Adipocyte (in vitro differentiated cells): ENCODE measurements at regions not wholly inside any gene's neighbourhood (a gene's known extent, or its start where the extent isn't known, plus 50 kb on each side); places are given as distances from the start of the nearest gene placed in this dataset.
A peak's percentile ranks its signal among the peaks of the same experiment; 100 is the strongest.

Source experiments
- DNase-seq: peaks from one replicate; pipeline ENCODE4 v3.0.0-alpha.2; 2015; ENCODE audit warnings: low read depth
- H3K27me3 ChIP-seq: replicated peaks from 2 replicates; pipeline ENCODE4 v1.7.0; 2013; ENCODE audit warnings: mild to moderate bottlenecking, low read length, moderate library complexity; ENCODE audit not compliant: control insufficient read depth, insufficient read depth
- H3K36me3 ChIP-seq: 2 replicates; pipeline ENCODE4 v1.7.0; 2013; ENCODE audit warnings: low read length, mild to moderate bottlenecking, moderate library complexity; ENCODE audit not compliant: control insufficient read depth, insufficient read depth, severe bottlenecking
- H3K4me1 ChIP-seq: 2 replicates; pipeline ENCODE4 v1.7.0; 2013; ENCODE audit warnings: mild to moderate bottlenecking, low read length, moderate library complexity; ENCODE audit not compliant: control insufficient read depth, insufficient read depth
- H3K4me3 ChIP-seq: 2 replicates; pipeline ENCODE4 v1.7.0; 2013; ENCODE audit warnings: mild to moderate bottlenecking, low read length, moderate library complexity
- H3K9ac ChIP-seq: 2 replicates; pipeline ENCODE4 v1.7.0; 2013; ENCODE audit warnings: mild to moderate bottlenecking, low read length, moderate library complexity
- H3K9me3 ChIP-seq: 2 replicates; pipeline ENCODE4 v1.7.0; 2013; ENCODE audit warnings: mild to moderate bottlenecking, low read length, moderate library complexity; ENCODE audit not compliant: control insufficient read depth

- peaks cover 20% of the 10 kb centered on the region for H3K4me1 ChIP-seq
- peak; percentile 38 for DNase-seq
- H3K27me3 ChIP-seq = peaks cover 10% of the 10 kb centered on the region
Observed at GRCh38 chr3:139117136-139117675, 72.5 kb upstream of the PRR23C start.

GRCh38 chr3:139117883-139118760 is 73.4 kb upstream of the PRR23C start:
- H3K9ac ChIP-seq = no peak overlapping the region
- no peak overlapping the region for H3K4me3 ChIP-seq
- no peaks in the 10 kb centered on the region for H3K36me3 ChIP-seq
- H3K27me3 ChIP-seq = peaks cover 4% of the 10 kb centered on the region
- DNase-seq = no peak
- H3K9me3 ChIP-seq = no peaks in the 10 kb centered on the region
- peaks cover 29% of the 10 kb centered on the region for H3K4me1 ChIP-seq

More at GRCh38 chr3:139117136-139117675, 72.5 kb upstream of the PRR23C start:
- Histone ChIP-seq H3K36me3 (no peaks in the 10 kb centered on the region), H3K4me3 (no peak overlapping the region), H3K9ac (no peak overlapping the region), H3K9me3 (no peaks in the 10 kb centered on the region)

- DNase-seq = no peak
- Histone ChIP-seq H3K9me3 (no peaks in the 10 kb centered on the region), H3K27me3 (peaks cover 5% of the 10 kb centered on the region), H3K9ac (no peak overlapping the region), H3K36me3 (no peaks in the 10 kb centered on the region), H3K4me3 (no peak overlapping the region), H3K4me1 (peaks cover 33% of the 10 kb centered on the region)
Observed at GRCh38 chr3:139118835-139119234, 74.1 kb upstream of the PRR23C start.

- Histone ChIP-seq H3K27me3 (peaks cover 10% of the 10 kb centered on the region), H3K4me3 (no peak overlapping the region), H3K9me3 (no peaks in the 10 kb centered on the region), H3K9ac (no peak overlapping the region), H3K4me1 (peaks cover 33% of the 10 kb centered on the region), H3K36me3 (no peaks in the 10 kb centered on the region)
- DNase-seq = no peak
Observed at GRCh38 chr3:139119331-139120025, 74.8 kb upstream of the PRR23C start.

- no peaks in the 10 kb centered on the region for H3K36me3 ChIP-seq
- no peak overlapping the region for H3K9ac ChIP-seq
- peaks cover 33% of the 10 kb centered on the region for H3K4me1 ChIP-seq
- peak; percentile 79 for DNase-seq
- H3K27me3 ChIP-seq = peaks cover 11% of the 10 kb centered on the region
- no peaks in the 10 kb centered on the region for H3K9me3 ChIP-seq
- H3K4me3 ChIP-seq = no peak overlapping the region
Observed at GRCh38 chr3:139120086-139121056, 75.7 kb upstream of the PRR23C start.

GRCh38 chr3:139121513-139122220 is 77.0 kb upstream of the PRR23C start:
- H3K4me1 ChIP-seq = peaks cover 33% of the 10 kb centered on the region
- peak; percentile 13 for DNase-seq
- H3K9ac ChIP-seq = no peak overlapping the region
- no peaks in the 10 kb centered on the region for H3K9me3 ChIP-seq
- H3K27me3 ChIP-seq = peaks cover 15% of the 10 kb centered on the region
- H3K4me3 ChIP-seq = no peak overlapping the region
- H3K36me3 ChIP-seq = no peaks in the 10 kb centered on the region

- H3K36me3 ChIP-seq = no peaks in the 10 kb centered on the region
- H3K27me3 ChIP-seq = peaks cover 15% of the 10 kb centered on the region
- no peak overlapping the region for H3K9ac ChIP-seq
- peak; percentile 8 for DNase-seq
- H3K4me1 ChIP-seq = peaks cover 33% of the 10 kb centered on the region
- no peaks in the 10 kb centered on the region for H3K9me3 ChIP-seq
- H3K4me3 ChIP-seq = no peak overlapping the region
Observed at GRCh38 chr3:139122221-139122581, 77.5 kb upstream of the PRR23C start.

GRCh38 chr3:139122612-139123011 is 77.9 kb upstream of the PRR23C start:
- DNase-seq = no peak
- Histone ChIP-seq H3K27me3 (peaks cover 15% of the 10 kb centered on the region), H3K4me1 (peaks cover 33% of the 10 kb centered on the region), H3K9me3 (no peaks in the 10 kb centered on the region), H3K9ac (no peak overlapping the region), H3K4me3 (no peak overlapping the region), H3K36me3 (no peaks in the 10 kb centered on the region)

GRCh38 chr3:139123377-139124095 is 78.8 kb upstream of the PRR23C start:
- no peak overlapping the region for H3K4me3 ChIP-seq
- peaks cover 33% of the 10 kb centered on the region for H3K4me1 ChIP-seq
- H3K36me3 ChIP-seq = no peaks in the 10 kb centered on the region
- H3K9ac ChIP-seq = no peak overlapping the region
- peak; percentile 59 for DNase-seq
- H3K27me3 ChIP-seq = peaks cover 14% of the 10 kb centered on the region
- no peaks in the 10 kb centered on the region for H3K9me3 ChIP-seq

- Histone ChIP-seq H3K36me3 (no peaks in the 10 kb centered on the region), H3K4me1 (peaks cover 33% of the 10 kb centered on the region), H3K27me3 (peaks cover 12% of the 10 kb centered on the region), H3K9ac (no peak overlapping the region), H3K9me3 (no peaks in the 10 kb centered on the region), H3K4me3 (no peak overlapping the region)
- no peak for DNase-seq
Observed at GRCh38 chr3:139124197-139124596, 79.5 kb upstream of the PRR23C start.
